IMR-90 (cell line): ENCODE measurements at regions not wholly inside any gene's neighbourhood (a gene's known extent, or its start where the extent isn't known, plus 50 kb on each side); places are given as distances from the start of the nearest gene placed in this dataset.

Experiments
- ATAC-seq: fragments of 200-7000 bp; cut with Tn5 transposase; 2 replicates; pipeline ENCODE4 v1.9.1; 2020; ENCODE audit warnings: low read depth, mild to moderate bottlenecking, moderate library complexity
- BruUV-seq: library from RNA; stranded (reverse); fragments of 400-500 nt; replicated peaks from 2 replicates; lab custom pipeline; 2021; lab: Mats Ljungman, UMichigan
- CTCF ChIA-PET: fragments of 300-600 bp; formaldehyde crosslinking; extraction: SDS; loops from one replicate; lab custom pipeline; 2021; ENCODE audit warnings: antibody characterized with exemption; lab: Yijun Ruan, JAX
- POLR2A ChIA-PET: fragments of 300-600 bp; sonication (Branson Sonifier 250); formaldehyde crosslinking; loops from one replicate; lab custom pipeline; 2022; ENCODE audit warnings: antibody characterized with exemption; ENCODE audit not compliant: unreplicated experiment; lab: Charles Lee
- DNase-seq: peaks from one replicate; pipeline ENCODE4 v3.0.0; 2013
- H2AFZ ChIP-seq: replicated peaks from 2 replicates; pipeline ENCODE3; 2013; ENCODE audit warnings: low read length, mild to moderate bottlenecking; ENCODE audit not compliant: poor library complexity
- H2AK5ac ChIP-seq: 2 replicates; pipeline ENCODE4 v1.6.1; 2013; ENCODE audit warnings: low read depth, low read length, inconsistent platforms
- H2AK9ac ChIP-seq: replicated peaks from 2 replicates; pipeline ENCODE3; 2013; ENCODE audit warnings: mild to moderate bottlenecking, low read depth, low read length, moderate library complexity; ENCODE audit not compliant: poor library complexity
- H2BK120ac ChIP-seq: 2 replicates; pipeline ENCODE4 v1.6.1; 2013; ENCODE audit warnings: low read depth, low read length, inconsistent platforms
- H2BK15ac ChIP-seq: 3 replicates; pipeline ENCODE4 v1.6.1; 2013; ENCODE audit warnings: low read depth, low read length, inconsistent platforms
- H2BK20ac ChIP-seq: 2 replicates; pipeline ENCODE4 v1.6.1; 2013; ENCODE audit warnings: low read depth, mild to moderate bottlenecking, inconsistent platforms, low read length, moderate library complexity
- H2BK5ac ChIP-seq: 2 replicates; pipeline ENCODE4 v1.6.1; 2013; ENCODE audit warnings: mild to moderate bottlenecking, low read depth, low read length, inconsistent platforms; ENCODE audit not compliant: poor library complexity, severe bottlenecking
- H3K14ac ChIP-seq: replicated peaks from 2 replicates; pipeline ENCODE4 v1.6.1; 2013; ENCODE audit warnings: low read depth, low read length, inconsistent platforms
- H3K18ac ChIP-seq: 2 replicates; pipeline ENCODE4 v1.6.1; 2013; ENCODE audit warnings: low read depth, low read length, control low read depth
- H3K23ac ChIP-seq: 2 replicates; pipeline ENCODE4 v1.6.1; 2013; ENCODE audit warnings: low read depth, low read length, inconsistent platforms
- H3K27ac ChIP-seq: 2 replicates; pipeline ENCODE4 v1.5.1; 2013; ENCODE audit warnings: mild to moderate bottlenecking, control low read depth, low read length; ENCODE audit not compliant: insufficient read depth
- H3K27me3 ChIP-seq: 2 replicates; pipeline ENCODE4 v1.6.1; 2013; ENCODE audit warnings: low read length; ENCODE audit not compliant: control insufficient read depth, insufficient read depth
- H3K36me3 ChIP-seq: 2 replicates; pipeline ENCODE4 v1.6.1; 2013; ENCODE audit warnings: low read length, mixed read lengths; ENCODE audit not compliant: control insufficient read depth, insufficient read depth
- H3K4ac ChIP-seq: 2 replicates; pipeline ENCODE4 v1.6.1; 2013; ENCODE audit warnings: low read depth, low read length, inconsistent platforms
- H3K4me1 ChIP-seq: 2 replicates; pipeline ENCODE4 v1.6.1; 2013; ENCODE audit warnings: low read length, mixed read lengths; ENCODE audit not compliant: control insufficient read depth, insufficient read depth
- H3K4me2 ChIP-seq: 2 replicates; pipeline ENCODE4 v1.6.1; 2013; ENCODE audit warnings: low read depth, mild to moderate bottlenecking, control low read depth, low read length, moderate library complexity
- H3K4me3 ChIP-seq: 2 replicates; pipeline ENCODE4 v1.5.1; 2013; ENCODE audit warnings: low read depth, mild to moderate bottlenecking, control low read depth, low read length, moderate library complexity; ENCODE audit not compliant: insufficient read depth
- H3K56ac ChIP-seq: 2 replicates; pipeline ENCODE4 v1.6.1; 2013; ENCODE audit warnings: low read length, inconsistent platforms; ENCODE audit not compliant: insufficient read depth; ENCODE audit errors: extremely low read depth
- H3K79me1 ChIP-seq, 2 experiments: 2 replicates each; pipeline ENCODE4 v1.6.1; 2013; ENCODE audit warnings: low read length in 2 of 2, inconsistent platforms in 1 of 2, low read depth in 1 of 2
- H3K9ac ChIP-seq: 2 replicates; pipeline ENCODE4 v1.6.1; 2013; ENCODE audit warnings: low read depth, low read length, control low read depth
- H3K9me1 ChIP-seq: 2 replicates; pipeline ENCODE4 v1.6.1; 2013; ENCODE audit warnings: low read length, inconsistent platforms; ENCODE audit not compliant: insufficient read depth
- H3K9me3 ChIP-seq: 2 replicates; pipeline ENCODE4 v1.6.1; 2013; ENCODE audit warnings: low read length; ENCODE audit not compliant: control insufficient read depth, insufficient read depth
- H4K20me1 ChIP-seq: 2 replicates; pipeline ENCODE4 v1.6.1; 2013; ENCODE audit warnings: low read length, inconsistent platforms; ENCODE audit not compliant: insufficient read depth
- H4K5ac ChIP-seq: 2 replicates; pipeline ENCODE4 v1.6.1; 2013; ENCODE audit warnings: mild to moderate bottlenecking, low read depth, low read length, control low read depth
- H4K8ac ChIP-seq, 2 experiments: 2 replicates each; pipeline ENCODE4 v1.6.1; 2013; ENCODE audit warnings: low read depth in 2 of 2, low read length in 2 of 2, control low read depth in 1 of 2, inconsistent platforms in 1 of 2
- H4K91ac ChIP-seq: 2 replicates; pipeline ENCODE4 v1.6.1; 2013; ENCODE audit warnings: low read depth, low read length, inconsistent platforms; ENCODE audit not compliant: insufficient read depth
- BHLHE40 ChIP-seq: fragments of 150-350 bp; IDR thresholded peaks from 2 replicates; pipeline ENCODE4 v1.6.1; 2016; ENCODE audit warnings: mild to moderate bottlenecking, low read depth, low read length
- CEBPB ChIP-seq: IDR thresholded peaks from 2 replicates; pipeline ENCODE4 v1.6.1; 2012; ENCODE audit warnings: low read depth, low read length, improper control_type of control experiment
- CHD1 ChIP-seq: IDR thresholded peaks from 2 replicates; pipeline ENCODE4 v1.6.1; 2012; ENCODE audit warnings: low read depth, low read length, improper control_type of control experiment
- CTCF ChIP-seq: conservative IDR thresholded peaks from 2 replicates; pipeline ENCODE4 v1.5.1; 2012; ENCODE audit warnings: mild to moderate bottlenecking, low read depth, low read length, improper control_type of control experiment
- ELK1 ChIP-seq: fragments of 150-350 bp; IDR thresholded peaks from 2 replicates; pipeline ENCODE4 v1.6.1; 2016; ENCODE audit warnings: low read depth, mild to moderate bottlenecking, low read length, moderate library complexity, borderline replicate concordance
- FOS ChIP-seq: fragments of 150-350 bp; IDR thresholded peaks from 2 replicates; pipeline ENCODE4 v1.6.1; 2016; ENCODE audit warnings: low read depth, low read length
- MAFK ChIP-seq: IDR thresholded peaks from 2 replicates; pipeline ENCODE4 v1.6.1; 2012; ENCODE audit warnings: low read depth, low read length, improper control_type of control experiment
- MAZ ChIP-seq: IDR thresholded peaks from 2 replicates; pipeline ENCODE4 v1.6.1; 2012; ENCODE audit warnings: low read depth, mild to moderate bottlenecking, low read length, improper control_type of control experiment, moderate library complexity, borderline replicate concordance
- MXI1 ChIP-seq: IDR thresholded peaks from 2 replicates; pipeline ENCODE4 v1.6.1; 2012; ENCODE audit warnings: low read depth, mild to moderate bottlenecking, low read length, moderate library complexity, borderline replicate concordance
- NFE2L2 ChIP-seq: fragments of 150-350 bp; IDR thresholded peaks from 2 replicates; pipeline ENCODE4 v1.6.1; 2016; ENCODE audit warnings: low read depth, mild to moderate bottlenecking, low read length
- POLR2A ChIP-seq: IDR thresholded peaks from 2 replicates; pipeline ENCODE4 v1.6.1; 2012; ENCODE audit warnings: mild to moderate bottlenecking, low read depth, low read length
- RAD21 ChIP-seq: IDR thresholded peaks from 2 replicates; pipeline ENCODE4 v1.6.1; 2012; ENCODE audit warnings: low read length, improper control_type of control experiment
- RCOR1 ChIP-seq: IDR thresholded peaks from 2 replicates; pipeline ENCODE4 v1.6.1; 2012; ENCODE audit warnings: mild to moderate bottlenecking, low read length, improper control_type of control experiment; ENCODE audit not compliant: insufficient replicate concordance
- RFX5 ChIP-seq: IDR thresholded peaks from 2 replicates; pipeline ENCODE4 v1.8.0; 2012; ENCODE audit warnings: low read depth, mild to moderate bottlenecking, low read length, moderate library complexity
- SMC3 ChIP-seq: fragments of 150-350 bp; IDR thresholded peaks from 2 replicates; pipeline ENCODE4 v1.6.1; 2016; ENCODE audit warnings: low read depth, mild to moderate bottlenecking, antibody characterized with exemption, low read length, moderate library complexity
- USF2 ChIP-seq: fragments of 150-350 bp; IDR thresholded peaks from 2 replicates; pipeline ENCODE4 v1.6.1; 2017; ENCODE audit warnings: mild to moderate bottlenecking, antibody characterized with exemption, low read length, low read depth
- WGBS, 2 experiments: methylation state at CpG; one replicate each; pipeline versions ENCODE4 v1.1.5 to v1.1.7; 2013; ENCODE audit warnings: missing lambda C conversion rate in 2 of 2; ENCODE audit not compliant: insufficient read length in 1 of 2; ENCODE audit errors: extremely low coverage in 2 of 2; 5-methylcytosine and 5-hydroxymethylcytosine counted together
- dilution Hi-C: fragments of 300-500 bp; cut with HindIII; formaldehyde crosslinking; loops from one replicate; pipeline ENCODE4 v1.14.3; 2018; ENCODE audit warnings: low sequenced_read_pairs; ENCODE audit not compliant: unreplicated experiment
- in situ Hi-C: fragments of 300-500 bp; cut with MboI; formaldehyde crosslinking; loops from 3 replicates; pipeline ENCODE4 v1.14.3; 2019; ENCODE audit warnings: low sequenced_read_pairs, inconsistent platforms, mixed read lengths
- intact Hi-C: fragments of 100-400 bp; cut with micrococcal nuclease; formaldehyde crosslinking; loops from 2 replicates; pipeline ENCODE4 v1.10.0; 2022

- ATAC-seq (no peak), DNase-seq (no peak)
- CTCF ChIA-PET: no interaction called here
Observed at GRCh38 chr5:12330993-12331588, 426.8 kb upstream of the CTNND2 start.

More at GRCh38 chr5:12330993-12331588, 426.8 kb upstream of the CTNND2 start:
- Histone ChIP-seq H4K8ac (no peak overlapping the region), H3K9ac (no peak overlapping the region), H2AFZ (no peak overlapping the region), H2BK5ac (no peak overlapping the region), H3K9me3 (peaks cover 5% of the 10 kb centered on the region), H3K18ac (no peak overlapping the region), H3K36me3 (no peaks in the 10 kb centered on the region), H3K4me3 (no peak overlapping the region), H3K27me3 (no peaks in the 10 kb centered on the region), H2BK15ac (no peak overlapping the region), H2AK5ac (no peak overlapping the region), H4K5ac (no peak overlapping the region), H3K56ac (no peak overlapping the region), H2AK9ac (no peak overlapping the region), H3K4ac (no peak overlapping the region), H3K4me1 (no peaks in the 10 kb centered on the region), H3K23ac (no peak overlapping the region), H3K14ac (no peak overlapping the region), H3K4me2 (no peak overlapping the region), H3K79me1 (no peaks in the 10 kb centered on the region), H2BK20ac (no peak overlapping the region), H3K27ac (no peak overlapping the region), H3K9me1 (no peaks in the 10 kb centered on the region), H2BK120ac (no peak overlapping the region), H4K20me1 (no peaks in the 10 kb centered on the region), H4K91ac (no peak overlapping the region)
- BruUV-seq: no TSS peak
- in situ Hi-C loops (no loop called here), dilution Hi-C loops (no loop called here), intact Hi-C loops (no loop called here)
- 39% methylated on average over 3 of the region's 9 CpGs; no CpG with 5 or more reads in 1 of the 2 experiments for WGBS, 2 experiments
- POLR2A ChIA-PET: no interaction called here
- TF ChIP-seq USF2 (no peak), MXI1 (no peak), POLR2A (no peak), BHLHE40 (no peak), CEBPB (no peak), SMC3 (no peak), RFX5 (no peak), FOS (no peak), ELK1 (no peak), RAD21 (no peak), CTCF (no peak), RCOR1 (no peak), CHD1 (no peak), MAFK (no peak), NFE2L2 (no peak), MAZ (no peak)
